ENCODE measurements at regions not wholly inside any gene's neighbourhood (a gene's known extent, or its start where the extent isn't known, plus 50 kb on each side); places are given as distances from the start of the nearest gene placed in this dataset.
"Not testable (repeated sequence)": the region's sequence is repeated elsewhere in the genome, so short reads cannot be mapped to it uniquely, and the experiment has no call there.

DNA sequence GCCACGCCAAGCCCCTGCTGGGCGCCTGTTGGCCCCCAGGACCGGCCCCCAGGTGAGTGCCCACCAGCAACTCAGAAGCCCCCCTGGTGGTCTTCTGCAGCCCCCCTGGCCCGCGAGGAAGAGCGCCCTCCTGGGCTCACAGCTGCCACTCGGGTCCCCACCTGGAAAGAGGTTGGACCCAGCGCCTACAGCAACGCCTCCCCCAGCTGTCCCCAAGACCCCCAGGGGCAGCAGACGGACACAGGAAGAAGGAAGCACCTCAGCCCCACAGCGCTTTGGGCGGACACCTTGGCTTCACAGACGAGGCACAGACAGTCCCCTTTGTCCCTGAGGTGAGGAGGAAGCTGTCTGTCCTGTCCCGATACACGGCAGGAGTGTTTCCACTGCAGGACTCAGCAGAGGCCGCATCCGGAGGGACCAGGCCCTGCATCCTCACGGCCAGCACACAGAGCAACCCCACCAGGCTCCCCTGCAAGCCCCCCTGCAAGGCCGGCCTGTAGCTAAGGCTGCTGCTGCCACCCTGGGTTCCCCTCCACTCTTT lies 115.6 kb upstream of the NKX1-1 start:
- Mint-ChIP-seq H3K36me3 (ENCODE audit: low read depth) (no peaks in the 10 kb centered on the region), H3K27ac (no peak overlapping the region), H3K4me1 (ENCODE audit: low read depth) (peaks cover 5% of the 10 kb centered on the region), H3K4me3 (peak overlapping the region; percentile 4), H3K27me3 (peaks cover 53% of the 10 kb centered on the region), H3K9me3 (peaks cover 5% of the 10 kb centered on the region)
- intact Hi-C loops (cut with DNase I, micrococcal nuclease): no loop called here
- H3K9me3 ChIP-seq (ENCODE audit: control insufficient read depth in 1 of 2, insufficient read depth in 1 of 2, low read length in 2 of 2): peaks cover 0 to 34% of the 10 kb centered on the region in 2 experiments
- no peak overlapping the region for H3K4me3 ChIP-seq (ENCODE audit: low read length)
- peaks cover 16 to 27% of the 10 kb centered on the region in 2 experiments for H3K27me3 ChIP-seq (ENCODE audit: control insufficient read depth in 1 of 2, insufficient read depth in 2 of 2, low read length in 2 of 2)
- ChIA-PET POLR2A (no interaction called here), CTCF (no interaction called here)
- TF ChIP-seq, protein P1, sequence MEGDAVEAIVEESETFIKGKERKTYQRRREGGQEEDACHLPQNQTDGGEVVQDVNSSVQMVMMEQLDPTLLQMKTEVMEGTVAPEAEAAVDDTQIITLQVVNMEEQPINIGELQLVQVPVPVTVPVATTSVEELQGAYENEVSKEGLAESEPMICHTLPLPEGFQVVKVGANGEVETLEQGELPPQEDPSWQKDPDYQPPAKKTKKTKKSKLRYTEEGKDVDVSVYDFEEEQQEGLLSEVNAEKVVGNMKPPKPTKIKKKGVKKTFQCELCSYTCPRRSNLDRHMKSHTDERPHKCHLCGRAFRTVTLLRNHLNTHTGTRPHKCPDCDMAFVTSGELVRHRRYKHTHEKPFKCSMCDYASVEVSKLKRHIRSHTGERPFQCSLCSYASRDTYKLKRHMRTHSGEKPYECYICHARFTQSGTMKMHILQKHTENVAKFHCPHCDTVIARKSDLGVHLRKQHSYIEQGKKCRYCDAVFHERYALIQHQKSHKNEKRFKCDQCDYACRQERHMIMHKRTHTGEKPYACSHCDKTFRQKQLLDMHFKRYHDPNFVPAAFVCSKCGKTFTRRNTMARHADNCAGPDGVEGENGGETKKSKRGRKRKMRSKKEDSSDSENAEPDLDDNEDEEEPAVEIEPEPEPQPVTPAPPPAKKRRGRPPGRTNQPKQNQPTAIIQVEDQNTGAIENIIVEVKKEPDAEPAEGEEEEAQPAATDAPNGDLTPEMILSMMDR (IDR thresholded peaks at IDR 0.05): no peak
- no peak overlapping the region for H3K27ac ChIP-seq (ENCODE audit: low read depth in 1 of 2, low read length in 2 of 2)
- peaks cover 9% of the 10 kb centered on the region for H3K4me1 ChIP-seq (ENCODE audit: insufficient read depth, low read length)
- H3K36me3 ChIP-seq (ENCODE audit: insufficient read depth, low read length): no peaks in the 10 kb centered on the region
- ATAC-seq (ENCODE audit: poor library complexity) (no peak), DNase-seq (no peak)

DNA sequence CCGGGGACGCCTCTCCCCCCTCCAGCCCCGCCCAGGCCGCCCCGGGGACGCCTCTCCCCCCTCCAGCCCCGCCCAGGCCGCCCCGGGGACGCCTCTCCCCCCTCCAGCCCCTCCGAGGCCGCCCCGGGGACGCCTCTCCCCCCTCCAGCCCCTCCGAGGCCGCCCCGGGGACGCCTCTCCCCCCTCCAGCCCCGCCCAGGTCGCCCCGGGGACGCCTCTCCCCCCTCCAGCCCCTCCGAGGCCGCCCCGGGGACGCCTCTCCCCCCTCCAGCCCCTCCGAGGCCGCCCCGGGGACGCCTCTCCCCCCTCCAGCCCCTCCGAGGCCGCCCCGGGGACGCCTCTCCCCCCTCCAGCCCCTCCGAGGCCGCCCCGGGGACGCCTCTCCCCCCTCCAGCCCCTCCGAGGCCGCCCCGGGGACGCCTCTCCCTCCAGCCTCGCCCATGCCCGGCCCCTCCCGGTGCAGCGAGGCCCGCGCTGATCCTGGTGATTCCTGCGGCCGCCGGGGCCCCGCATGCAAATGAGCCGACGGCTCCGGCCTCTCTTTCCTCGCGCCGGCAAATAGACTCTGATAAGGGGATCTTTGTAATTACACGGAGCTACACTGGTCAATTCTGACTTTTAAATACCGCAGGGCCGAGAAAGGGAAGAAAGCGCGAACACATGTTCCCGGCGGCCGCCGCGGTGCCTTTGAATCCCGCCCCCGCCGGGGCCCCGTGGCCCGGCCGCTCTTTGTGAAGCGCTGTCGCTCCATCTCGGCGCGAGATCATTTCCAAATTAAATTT lies 114.7 kb upstream of the NKX1-1 start:
- Histone ChIP-seq H3K4me3 (ENCODE audit: low read length) (peak overlapping the region; percentile 37), H3K9me3 (ENCODE audit: control insufficient read depth in 1 of 2, insufficient read depth in 1 of 2, low read length in 2 of 2) (peaks cover 0 to 34% of the 10 kb centered on the region in 2 experiments), H3K27me3 (ENCODE audit: control insufficient read depth in 1 of 2, insufficient read depth in 2 of 2, low read length in 2 of 2) (peaks cover 16 to 30% of the 10 kb centered on the region in 2 experiments)
- H3K27ac Mint-ChIP-seq; H3K36me3 ChIP-seq (ENCODE audit: insufficient read depth, low read length); H3K4me1 ChIP-seq (ENCODE audit: insufficient read depth, low read length); intact Hi-C loops (cut with DNase I, micrococcal nuclease); CTCF ChIA-PET; H3K36me3 Mint-ChIP-seq (ENCODE audit: low read depth); H3K27ac ChIP-seq (ENCODE audit: low read depth in 1 of 2, low read length in 2 of 2); H3K4me1 Mint-ChIP-seq (ENCODE audit: low read depth); H3K9me3 Mint-ChIP-seq; POLR2A ChIA-PET: not testable (repeated sequence)
- Mint-ChIP-seq H3K27me3 (peaks cover 50% of the 10 kb centered on the region), H3K4me3 (peak overlapping the region; percentile 74)
- ATAC-seq (ENCODE audit: poor library complexity) (peak; percentile 49), DNase-seq (peak in 4 of 14 experiments; percentile 13 to 21 (median 18))

DNA sequence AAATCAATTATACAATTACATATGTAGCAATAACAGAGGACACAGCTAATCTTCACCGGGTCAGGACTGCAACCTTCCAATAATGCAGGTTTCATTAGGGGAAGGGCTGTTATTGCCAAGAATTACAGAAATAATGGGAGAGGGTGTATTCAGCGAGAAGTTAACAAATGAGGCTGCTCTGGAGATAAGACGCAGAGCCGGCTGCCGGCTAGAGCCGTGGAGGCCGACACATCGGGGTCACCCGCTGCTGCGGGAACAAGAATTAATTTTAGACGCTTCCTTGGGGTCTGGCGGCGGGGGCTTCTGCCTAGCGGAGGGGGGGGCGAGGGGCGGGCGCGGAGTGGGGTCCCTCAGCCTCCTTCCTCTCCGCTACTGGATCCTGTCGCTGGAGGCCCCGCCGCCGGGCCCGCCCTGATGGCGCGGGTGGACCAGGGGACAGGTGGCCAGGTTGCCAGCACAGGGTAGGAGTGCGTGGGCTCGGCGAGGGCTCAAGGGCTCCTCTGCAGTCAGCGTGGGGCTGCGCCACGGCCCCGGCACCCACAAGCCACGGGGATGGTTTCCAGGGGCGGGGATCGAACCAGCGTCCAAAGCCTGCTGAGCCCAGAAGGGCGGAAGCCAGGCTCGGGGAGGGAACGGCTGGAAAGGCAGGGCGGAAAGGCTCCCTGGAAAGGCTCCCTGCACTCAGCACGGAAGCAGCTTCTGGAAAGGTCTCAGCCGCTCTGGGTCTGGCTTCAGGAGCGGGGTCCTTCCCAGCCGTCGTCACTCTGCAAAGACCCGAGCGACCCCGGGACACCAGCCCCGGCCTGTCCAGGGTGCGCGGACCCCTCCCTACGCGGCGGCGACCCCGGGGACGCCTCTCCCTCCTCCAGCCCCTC lies 113.8 kb upstream of the NKX1-1 start:
- H3K36me3 Mint-ChIP-seq (ENCODE audit: low read depth): no peaks in the 10 kb centered on the region
- DNase-seq (no peak), ATAC-seq (ENCODE audit: poor library complexity) (no peak)
- Histone ChIP-seq H3K27ac (ENCODE audit: low read depth in 1 of 2, low read length in 2 of 2) (no peak overlapping the region), H3K4me1 (ENCODE audit: insufficient read depth, low read length) (peaks cover 9% of the 10 kb centered on the region), H3K36me3 (ENCODE audit: insufficient read depth, low read length) (no peaks in the 10 kb centered on the region), H3K27me3 (ENCODE audit: control insufficient read depth in 1 of 2, insufficient read depth in 2 of 2, low read length in 2 of 2) (peaks cover 11 to 27% of the 10 kb centered on the region in 2 experiments), H3K9me3 (ENCODE audit: control insufficient read depth in 1 of 2, insufficient read depth in 1 of 2, low read length in 2 of 2) (peaks cover 0 to 36% of the 10 kb centered on the region in 2 experiments), H3K4me3 (ENCODE audit: low read length) (no peak overlapping the region)
- peak overlapping the region; percentile 54 for H3K4me3 Mint-ChIP-seq
- H3K27ac Mint-ChIP-seq: no peak overlapping the region
- no peaks in the 10 kb centered on the region for H3K9me3 Mint-ChIP-seq
- TF ChIP-seq, protein P1 (IDR thresholded peaks at IDR 0.05): no peak
- peaks cover 40% of the 10 kb centered on the region for H3K27me3 Mint-ChIP-seq
- CTCF ChIA-PET: no interaction called here
- POLR2A ChIA-PET: no interaction called here
- H3K4me1 Mint-ChIP-seq (ENCODE audit: low read depth): peaks cover 5% of the 10 kb centered on the region
- intact Hi-C loops (cut with DNase I, micrococcal nuclease): no loop called here

All from CD4-positive, alpha-beta T cell (primary cell).